ENCODE measurements at regions not wholly inside any gene's neighbourhood (a gene's known extent, or its start where the extent isn't known, plus 50 kb on each side); places are given as distances from the start of the nearest gene placed in this dataset.

DNA sequence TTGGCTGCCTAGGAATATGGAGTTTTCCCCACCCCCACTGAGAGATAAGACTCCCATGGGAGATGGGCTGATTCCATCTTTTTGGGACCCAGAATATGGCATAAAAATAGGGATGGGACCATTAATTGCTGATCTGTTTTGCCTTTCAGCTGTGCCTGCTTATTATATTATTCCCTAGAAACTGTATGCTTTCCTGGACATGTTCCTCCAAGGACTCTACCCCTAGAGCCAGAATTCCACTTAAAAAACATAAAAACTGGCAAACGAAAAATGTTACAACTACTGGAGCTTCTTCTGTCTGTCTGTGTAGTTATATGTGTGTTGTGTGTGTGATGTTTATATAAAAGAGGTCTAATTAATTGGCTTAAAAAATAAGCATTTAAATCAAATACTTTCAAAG is 159.9 kb upstream of the PRR20A start:
- H3K36me3 ChIP-seq (ENCODE audit: insufficient read depth, low read length): no peaks in the 10 kb centered on the region
- TF ChIP-seq, protein P1, sequence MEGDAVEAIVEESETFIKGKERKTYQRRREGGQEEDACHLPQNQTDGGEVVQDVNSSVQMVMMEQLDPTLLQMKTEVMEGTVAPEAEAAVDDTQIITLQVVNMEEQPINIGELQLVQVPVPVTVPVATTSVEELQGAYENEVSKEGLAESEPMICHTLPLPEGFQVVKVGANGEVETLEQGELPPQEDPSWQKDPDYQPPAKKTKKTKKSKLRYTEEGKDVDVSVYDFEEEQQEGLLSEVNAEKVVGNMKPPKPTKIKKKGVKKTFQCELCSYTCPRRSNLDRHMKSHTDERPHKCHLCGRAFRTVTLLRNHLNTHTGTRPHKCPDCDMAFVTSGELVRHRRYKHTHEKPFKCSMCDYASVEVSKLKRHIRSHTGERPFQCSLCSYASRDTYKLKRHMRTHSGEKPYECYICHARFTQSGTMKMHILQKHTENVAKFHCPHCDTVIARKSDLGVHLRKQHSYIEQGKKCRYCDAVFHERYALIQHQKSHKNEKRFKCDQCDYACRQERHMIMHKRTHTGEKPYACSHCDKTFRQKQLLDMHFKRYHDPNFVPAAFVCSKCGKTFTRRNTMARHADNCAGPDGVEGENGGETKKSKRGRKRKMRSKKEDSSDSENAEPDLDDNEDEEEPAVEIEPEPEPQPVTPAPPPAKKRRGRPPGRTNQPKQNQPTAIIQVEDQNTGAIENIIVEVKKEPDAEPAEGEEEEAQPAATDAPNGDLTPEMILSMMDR (IDR thresholded peaks at IDR 0.05; ENCODE audit: poor library complexity, severe bottlenecking): no peak
- TF ChIP-seq MXI1 (conservative IDR thresholded peaks at IDR 0.05; ENCODE audit: poor library complexity, severe bottlenecking): no peak
- no peak for TF ChIP-seq RAD21 (conservative IDR thresholded peaks at IDR 0.05)
- TF ChIP-seq EZH2 (IDR thresholded peaks at IDR 0.05; ENCODE audit: borderline replicate concordance, insufficient read depth, low read length, poor library complexity, severe bottlenecking): no peak
- TF ChIP-seq REST (IDR thresholded peaks at IDR 0.05; ENCODE audit: borderline replicate concordance): no peak
- no peak for TF ChIP-seq POLR2AphosphoS5 (IDR thresholded peaks at IDR 0.05)
- no peak for TF ChIP-seq TAF1 (IDR thresholded peaks at IDR 0.05; ENCODE audit: low read depth)
- TF ChIP-seq EP300 (conservative IDR thresholded peaks at IDR 0.05; ENCODE audit: poor library complexity, severe bottlenecking): no peak
- no peak for TF ChIP-seq SMC3 (conservative IDR thresholded peaks at IDR 0.05; ENCODE audit: poor library complexity)
- H3K27ac ChIP-seq (ENCODE audit: low read length): no peak overlapping the region
- no peak overlapping the region for H3K4me2 ChIP-seq (ENCODE audit: low read length)
- H2AFZ ChIP-seq (ENCODE audit: low read depth, low read length): no peak overlapping the region
- H3K9me3 ChIP-seq (ENCODE audit: low read length): no peaks in the 10 kb centered on the region
- no peaks in the 10 kb centered on the region for H3K9me2 ChIP-seq (ENCODE audit: insufficient read depth, low read length)
- no peak overlapping the region for H3K9ac ChIP-seq (ENCODE audit: low read length)
- H3K4me3 ChIP-seq (ENCODE audit: low read length): no peak overlapping the region
- H4K20me1 ChIP-seq (ENCODE audit: insufficient read depth): no peaks in the 10 kb centered on the region
- no peaks in the 10 kb centered on the region for H3F3A ChIP-seq (ENCODE audit: insufficient read depth, low read length, poor library complexity, severe bottlenecking)
- no peaks in the 10 kb centered on the region for H3K27me3 ChIP-seq (ENCODE audit: insufficient read depth, low read depth, low read length)
- no peaks in the 10 kb centered on the region for H3K79me2 ChIP-seq (replicated peaks; ENCODE audit: insufficient read depth, low read length)

DNA sequence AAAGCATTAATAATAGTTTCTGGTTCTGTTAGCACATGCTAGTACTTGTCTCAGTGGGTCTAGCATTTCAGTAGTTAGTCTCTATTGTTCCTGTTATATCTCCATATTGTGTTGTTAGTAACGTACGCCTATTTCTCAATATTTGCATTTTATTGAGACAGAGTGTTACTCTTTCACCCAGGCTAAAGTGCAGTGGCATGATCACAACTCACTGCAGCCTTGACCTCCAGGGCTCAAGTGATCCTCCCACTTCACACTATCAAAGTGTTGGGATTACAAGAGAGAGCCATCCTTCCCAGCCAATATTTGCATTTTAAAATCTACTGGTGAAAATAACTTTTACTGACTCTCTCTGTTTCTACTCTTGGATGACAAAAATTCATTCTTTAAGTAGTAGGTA is 154.6 kb upstream of the PRR20A start:
- H3K4me3 ChIP-seq (ENCODE audit: low read length): no peak overlapping the region
- no peaks in the 10 kb centered on the region for H3K9me2 ChIP-seq (ENCODE audit: insufficient read depth, low read length)
- H3K36me3 ChIP-seq (ENCODE audit: insufficient read depth, low read length): no peaks in the 10 kb centered on the region
- H3K27ac ChIP-seq (ENCODE audit: low read length): no peak overlapping the region
- H3F3A ChIP-seq (ENCODE audit: insufficient read depth, low read length, poor library complexity, severe bottlenecking): no peaks in the 10 kb centered on the region
- no peak overlapping the region for H3K9ac ChIP-seq (ENCODE audit: low read length)
- no peaks in the 10 kb centered on the region for H3K9me3 ChIP-seq (ENCODE audit: low read length)
- H2AFZ ChIP-seq (ENCODE audit: low read depth, low read length): no peak overlapping the region
- no peaks in the 10 kb centered on the region for H4K20me1 ChIP-seq (ENCODE audit: insufficient read depth)
- no peak for TF ChIP-seq MXI1 (conservative IDR thresholded peaks at IDR 0.05; ENCODE audit: poor library complexity, severe bottlenecking)
- TF ChIP-seq SMC3 (conservative IDR thresholded peaks at IDR 0.05; ENCODE audit: poor library complexity): no peak
- TF ChIP-seq TAF1 (IDR thresholded peaks at IDR 0.05; ENCODE audit: low read depth): no peak
- TF ChIP-seq, protein P1 (IDR thresholded peaks at IDR 0.05; ENCODE audit: poor library complexity, severe bottlenecking): no peak
- TF ChIP-seq EP300 (conservative IDR thresholded peaks at IDR 0.05; ENCODE audit: poor library complexity, severe bottlenecking): no peak
- TF ChIP-seq POLR2AphosphoS5 (IDR thresholded peaks at IDR 0.05): no peak
- no peak for TF ChIP-seq REST (IDR thresholded peaks at IDR 0.05; ENCODE audit: borderline replicate concordance)
- TF ChIP-seq EZH2 (IDR thresholded peaks at IDR 0.05; ENCODE audit: borderline replicate concordance, insufficient read depth, low read length, poor library complexity, severe bottlenecking): no peak
- TF ChIP-seq RAD21 (conservative IDR thresholded peaks at IDR 0.05): no peak
- no peak overlapping the region for H3K4me2 ChIP-seq (ENCODE audit: low read length)
- no peaks in the 10 kb centered on the region for H3K27me3 ChIP-seq (ENCODE audit: insufficient read depth, low read depth, low read length)
- no peaks in the 10 kb centered on the region for H3K79me2 ChIP-seq (replicated peaks; ENCODE audit: insufficient read depth, low read length)
